ENCODE measurements at regions not wholly inside any gene's neighbourhood (a gene's known extent, or its start where the extent isn't known, plus 50 kb on each side); places are given as distances from the start of the nearest gene placed in this dataset.
"Not testable (repeated sequence)": the region's sequence is repeated elsewhere in the genome, so short reads cannot be mapped to it uniquely, and the experiment has no call there.

DNA sequence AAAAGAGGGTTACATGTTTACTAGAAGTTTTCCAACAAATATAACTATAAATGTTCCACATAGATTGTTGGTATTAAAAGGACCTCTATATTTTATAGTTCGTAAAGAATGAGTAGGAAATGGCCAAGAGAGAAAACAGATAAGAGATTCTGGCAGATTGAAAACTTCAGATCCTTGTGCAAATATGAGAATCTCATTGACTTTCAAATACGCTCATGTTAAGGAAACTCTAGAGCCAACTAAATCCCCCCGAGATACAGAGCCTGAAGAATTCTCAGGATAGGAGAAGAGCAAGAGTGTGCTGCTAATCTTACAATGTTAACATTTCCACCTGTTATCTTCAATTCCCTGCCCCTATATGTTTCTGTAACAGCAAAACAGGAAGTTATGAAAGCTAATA lies 159.0 kb upstream of the OR13F1 start:
- Histone ChIP-seq H3K4me3 (ENCODE audit: low read depth, low read length) (no peak overlapping the region), H3K36me3 (replicated peaks) (no peaks in the 10 kb centered on the region), H3K27me3 (replicated peaks) (no peaks in the 10 kb centered on the region), H3K27ac (no peak overlapping the region)
- TF ChIP-seq, protein P1, sequence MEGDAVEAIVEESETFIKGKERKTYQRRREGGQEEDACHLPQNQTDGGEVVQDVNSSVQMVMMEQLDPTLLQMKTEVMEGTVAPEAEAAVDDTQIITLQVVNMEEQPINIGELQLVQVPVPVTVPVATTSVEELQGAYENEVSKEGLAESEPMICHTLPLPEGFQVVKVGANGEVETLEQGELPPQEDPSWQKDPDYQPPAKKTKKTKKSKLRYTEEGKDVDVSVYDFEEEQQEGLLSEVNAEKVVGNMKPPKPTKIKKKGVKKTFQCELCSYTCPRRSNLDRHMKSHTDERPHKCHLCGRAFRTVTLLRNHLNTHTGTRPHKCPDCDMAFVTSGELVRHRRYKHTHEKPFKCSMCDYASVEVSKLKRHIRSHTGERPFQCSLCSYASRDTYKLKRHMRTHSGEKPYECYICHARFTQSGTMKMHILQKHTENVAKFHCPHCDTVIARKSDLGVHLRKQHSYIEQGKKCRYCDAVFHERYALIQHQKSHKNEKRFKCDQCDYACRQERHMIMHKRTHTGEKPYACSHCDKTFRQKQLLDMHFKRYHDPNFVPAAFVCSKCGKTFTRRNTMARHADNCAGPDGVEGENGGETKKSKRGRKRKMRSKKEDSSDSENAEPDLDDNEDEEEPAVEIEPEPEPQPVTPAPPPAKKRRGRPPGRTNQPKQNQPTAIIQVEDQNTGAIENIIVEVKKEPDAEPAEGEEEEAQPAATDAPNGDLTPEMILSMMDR (IDR thresholded peaks at IDR 0.05; ENCODE audit: low read depth, low read length, missing control alignments): no peak
- in situ Hi-C loops (cut with HindIII; ENCODE audit: low pct_ligation_motif_present, low sequenced_read_pairs): no loop called here
- DNase-seq: no peak

DNA sequence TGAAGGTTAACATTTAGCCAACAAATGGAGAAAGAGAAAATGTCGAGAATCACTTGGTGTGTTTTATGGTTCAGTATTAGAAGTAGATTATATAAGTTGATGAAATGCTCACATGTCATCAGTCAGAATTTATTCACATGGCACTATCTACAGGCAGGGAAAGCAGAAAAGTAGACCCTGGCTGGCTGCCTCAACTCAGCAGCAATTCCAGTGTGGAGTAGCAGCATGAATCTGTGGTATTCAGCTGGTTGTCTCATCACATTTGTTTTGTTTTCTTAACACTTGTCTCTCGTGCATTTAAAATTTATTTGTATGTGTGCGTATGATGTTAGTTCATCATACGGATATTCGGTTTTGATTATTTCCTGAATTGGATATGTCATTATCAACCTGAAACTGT lies 153.5 kb upstream of the OR13F1 start:
- TF ChIP-seq, protein P1 (IDR thresholded peaks at IDR 0.05; ENCODE audit: low read depth, low read length, missing control alignments): no peak
- no peak overlapping the region for H3K27ac ChIP-seq
- in situ Hi-C loops (cut with HindIII; ENCODE audit: low pct_ligation_motif_present, low sequenced_read_pairs): no loop called here

DNA sequence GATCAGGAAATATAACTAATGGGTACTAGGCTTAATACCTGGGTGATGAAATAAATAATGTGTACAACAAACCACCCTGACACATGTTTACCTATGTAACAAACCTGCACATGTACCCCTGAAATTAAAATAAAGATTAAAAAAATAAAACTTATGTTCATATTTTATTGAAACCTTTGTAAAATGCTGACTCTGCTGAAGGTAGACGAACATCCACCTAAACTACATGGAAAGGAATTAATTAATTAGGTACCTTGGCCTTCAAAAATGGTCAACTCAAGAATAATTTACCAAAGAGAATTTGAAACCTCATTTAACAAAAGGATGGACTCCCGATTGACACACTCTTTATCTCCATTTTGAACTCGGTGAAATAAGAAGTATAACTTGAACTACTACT lies 152.3 kb upstream of the OR13F1 start:
- in situ Hi-C loops (cut with HindIII; ENCODE audit: low pct_ligation_motif_present, low sequenced_read_pairs): no loop called here
- no peak for DNase-seq

More for the DNA sequence above, 153.5 kb upstream of the OR13F1 start:
- Histone ChIP-seq H3K36me3 (replicated peaks) (no peaks in the 10 kb centered on the region), H3K4me3 (ENCODE audit: low read depth, low read length) (no peak overlapping the region), H3K27me3 (replicated peaks) (no peaks in the 10 kb centered on the region)
- no peak for DNase-seq

DNA sequence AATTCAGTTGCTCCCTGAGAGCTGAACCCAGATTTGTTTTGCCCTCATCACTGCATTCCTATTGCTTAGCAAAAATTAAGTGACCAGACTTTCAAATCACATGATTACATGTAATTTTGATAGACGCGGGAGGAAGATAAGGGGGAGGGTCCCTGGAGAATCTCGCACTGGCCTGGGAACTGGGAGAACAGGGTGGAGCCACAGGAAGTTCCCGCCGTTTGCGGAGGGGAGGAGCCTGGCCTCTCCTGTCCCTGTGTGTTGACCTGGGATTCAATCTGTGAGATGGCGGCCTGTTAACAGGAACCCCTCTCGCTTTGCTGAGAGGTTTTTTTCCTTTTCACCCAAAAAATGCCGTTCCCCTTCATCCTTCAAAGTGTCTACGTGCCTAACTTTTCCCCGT lies 142.9 kb upstream of the OR13F1 start:
- TF ChIP-seq, protein P1 (IDR thresholded peaks at IDR 0.05; ENCODE audit: low read depth, low read length, missing control alignments): no peak
- no peak for DNase-seq

More for the DNA sequence above, 152.3 kb upstream of the OR13F1 start:
- Histone ChIP-seq H3K36me3 (replicated peaks) (no peaks in the 10 kb centered on the region), H3K4me3 (ENCODE audit: low read depth, low read length) (no peak overlapping the region), H3K27me3 (replicated peaks) (no peaks in the 10 kb centered on the region), H3K27ac (no peak overlapping the region)
- TF ChIP-seq, protein P1 (IDR thresholded peaks at IDR 0.05; ENCODE audit: low read depth, low read length, missing control alignments): no peak

DNA sequence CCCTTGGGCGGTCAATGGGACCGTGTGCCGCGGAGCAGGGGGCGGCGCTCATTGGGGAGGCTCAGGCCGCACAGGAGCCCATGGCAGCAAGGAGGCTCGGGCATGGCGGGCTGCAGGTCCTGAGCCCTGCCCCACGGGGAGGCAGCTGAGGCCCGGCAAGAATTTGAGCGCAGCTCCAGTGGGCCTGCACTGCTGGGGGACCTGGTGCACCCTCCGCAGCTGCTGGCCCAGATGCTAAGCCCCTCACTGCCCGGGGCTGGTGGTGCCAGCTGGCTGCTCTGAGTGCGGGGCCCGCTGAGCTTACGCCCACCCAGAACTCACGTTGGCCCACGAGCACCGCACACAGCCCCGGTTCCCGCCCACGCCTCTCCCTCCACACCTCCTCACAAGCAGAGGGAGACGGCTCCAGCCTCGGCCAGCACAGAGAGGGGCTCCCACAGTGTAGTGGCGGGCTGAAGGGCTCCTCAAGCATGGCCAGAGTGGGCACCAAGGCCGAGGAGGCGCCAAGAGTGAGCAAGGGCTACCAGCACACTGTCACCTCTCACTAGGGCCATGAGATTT lies 141.1 kb upstream of the OR13F1 start:
- DNase-seq: no peak
- Histone ChIP-seq H3K4me3 (ENCODE audit: low read depth, low read length) (no peak overlapping the region), H3K27ac (no peak overlapping the region), H3K36me3 (replicated peaks) (no peaks in the 10 kb centered on the region), H3K27me3 (replicated peaks) (no peaks in the 10 kb centered on the region)
- in situ Hi-C loops (cut with HindIII; ENCODE audit: low pct_ligation_motif_present, low sequenced_read_pairs): no loop called here
- TF ChIP-seq, protein P1 (IDR thresholded peaks at IDR 0.05; ENCODE audit: low read depth, low read length, missing control alignments): no peak

More for the DNA sequence above, 142.9 kb upstream of the OR13F1 start:
- in situ Hi-C loops (cut with HindIII; ENCODE audit: low pct_ligation_motif_present, low sequenced_read_pairs): no loop called here
- no peak overlapping the region for H3K4me3 ChIP-seq (ENCODE audit: low read depth, low read length)
- H3K27ac ChIP-seq: no peak overlapping the region
- H3K27me3 ChIP-seq (replicated peaks): no peaks in the 10 kb centered on the region
- no peaks in the 10 kb centered on the region for H3K36me3 ChIP-seq (replicated peaks)

DNA sequence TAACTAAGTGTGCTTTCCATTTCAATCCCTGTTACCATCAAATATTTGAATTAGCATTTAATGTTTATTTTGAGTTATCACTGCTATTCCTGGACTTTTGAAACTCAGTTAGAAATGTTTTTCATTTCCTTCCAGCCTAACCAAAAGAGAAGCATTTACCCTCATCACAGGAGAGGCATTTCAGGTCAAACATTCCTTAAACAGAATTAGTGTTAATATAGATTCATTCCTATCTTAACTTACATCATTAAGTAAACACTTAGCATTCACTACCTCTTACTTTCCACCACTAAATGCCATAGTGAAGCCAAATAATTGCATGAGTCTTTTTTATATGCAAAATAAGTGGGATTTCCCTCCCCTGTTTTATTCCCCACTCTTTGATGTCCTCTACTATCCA lies 136.6 kb upstream of the OR13F1 start:
- Histone ChIP-seq H3K4me3 (ENCODE audit: low read depth, low read length) (no peak overlapping the region), H3K27me3 (replicated peaks) (no peaks in the 10 kb centered on the region), H3K36me3 (replicated peaks) (no peaks in the 10 kb centered on the region), H3K27ac (no peak overlapping the region)
- TF ChIP-seq, protein P1 (IDR thresholded peaks at IDR 0.05; ENCODE audit: low read depth, low read length, missing control alignments): no peak
- in situ Hi-C loops (cut with HindIII; ENCODE audit: low pct_ligation_motif_present, low sequenced_read_pairs): no loop called here
- DNase-seq: no peak

DNA sequence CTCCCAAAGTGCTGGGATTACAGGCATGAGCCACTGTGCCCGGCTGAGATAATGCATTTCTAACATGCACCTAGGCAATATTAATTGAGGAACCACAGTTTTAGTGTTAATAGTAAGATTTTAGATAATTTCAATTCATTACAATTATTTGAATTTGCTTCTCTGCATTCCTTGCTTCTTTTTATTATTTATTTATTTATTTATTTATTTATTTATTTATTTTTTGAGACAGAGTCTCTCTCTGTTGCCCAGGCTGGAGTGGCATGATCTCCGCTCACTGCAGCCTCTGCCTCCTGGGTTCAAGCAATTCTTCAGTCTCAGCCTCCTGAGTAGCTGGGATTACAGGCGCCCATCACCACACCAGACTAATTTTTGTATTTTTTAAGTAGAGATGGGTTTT lies 135.7 kb upstream of the OR13F1 start:
- H3K4me3 ChIP-seq (ENCODE audit: low read depth, low read length); in situ Hi-C loops (cut with HindIII; ENCODE audit: low pct_ligation_motif_present, low sequenced_read_pairs); H3K36me3 ChIP-seq (replicated peaks): not testable (repeated sequence)

More for the DNA sequence above, 135.7 kb upstream of the OR13F1 start:
- not testable (repeated sequence) for H3K27ac ChIP-seq; H3K27me3 ChIP-seq (replicated peaks); DNase-seq

Data from brain microvascular endothelial cell (primary cell).